ENCODE measurements at regions not wholly inside any gene's neighbourhood (a gene's known extent, or its start where the extent isn't known, plus 50 kb on each side); places are given as distances from the start of the nearest gene placed in this dataset.
"Not testable (repeated sequence)": the region's sequence is repeated elsewhere in the genome, so short reads cannot be mapped to it uniquely, and the experiment has no call there.

GRCh38 chr5:83409776-83410175 is 61.8 kb upstream of the VCAN start:
- in situ Hi-C loops (cut with MboI); intact Hi-C loops (cut with micrococcal nuclease); H3K27me3 ChIP-seq (ENCODE audit: control insufficient read depth in 2 of 2, insufficient read depth in 2 of 2, low read length in 2 of 2); FAIRE-seq; BruUV-seq (replicated peaks); CTCF ChIA-PET (ENCODE audit: low intra/inter-chr PET ratio); H3K4me1 ChIP-seq (replicated peaks in 1 of 2; ENCODE audit: control insufficient read depth in 2 of 2, insufficient read depth in 2 of 2, low read length in 2 of 2); DNase-seq (ENCODE audit: extremely low read depth in 1 of 4, low spot score in 3 of 4); H3K4me2 ChIP-seq (ENCODE audit: insufficient read depth, low read length); H3K9me3 ChIP-seq (replicated peaks; ENCODE audit: control insufficient read depth, insufficient read depth, low read depth, low read length); H3K9ac ChIP-seq (ENCODE audit: insufficient read depth in 1 of 2, low read depth in 2 of 2, low read length in 2 of 2); H2AFZ ChIP-seq (ENCODE audit: low read depth, low read length); ATAC-seq; H3K4me3 ChIP-seq; H3K27ac ChIP-seq (ENCODE audit: extremely low read depth, low read depth, low read length); H3K79me2 ChIP-seq (ENCODE audit: control insufficient read depth, insufficient read depth, low read length); H4K20me1 ChIP-seq (replicated peaks; ENCODE audit: control insufficient read depth, insufficient read depth, low read length); H3K36me3 ChIP-seq (ENCODE audit: control insufficient read depth, insufficient read depth, low read length); H3K9me1 ChIP-seq (ENCODE audit: control insufficient read depth, insufficient read depth, low read length): not testable (repeated sequence)
- 0% methylated on average over 2 of the region's 2 CpGs for WGBS (ENCODE audit: insufficient coverage, low coverage, missing lambda C conversion rate)
- POLR2A ChIA-PET = interaction anchor here (0.7 kb wide), 1 partner anchor 14 kb away, joined by 3 read pairs; no protein-coding TSS in a partner anchor

GRCh38 chr5:83410319-83410718 is 61.2 kb upstream of the VCAN start:
- H3K27ac ChIP-seq (ENCODE audit: extremely low read depth, low read depth, low read length); intact Hi-C loops (cut with micrococcal nuclease); H2AFZ ChIP-seq (ENCODE audit: low read depth, low read length); ATAC-seq; in situ Hi-C loops (cut with MboI); H3K79me2 ChIP-seq (ENCODE audit: control insufficient read depth, insufficient read depth, low read length); FAIRE-seq; H3K4me2 ChIP-seq (ENCODE audit: insufficient read depth, low read length); H3K9me1 ChIP-seq (ENCODE audit: control insufficient read depth, insufficient read depth, low read length); CTCF ChIA-PET (ENCODE audit: low intra/inter-chr PET ratio); H3K9me3 ChIP-seq (replicated peaks; ENCODE audit: control insufficient read depth, insufficient read depth, low read depth, low read length); H3K4me3 ChIP-seq; BruUV-seq (replicated peaks); DNase-seq (ENCODE audit: extremely low read depth in 1 of 4, low spot score in 3 of 4); H3K9ac ChIP-seq (ENCODE audit: insufficient read depth in 1 of 2, low read depth in 2 of 2, low read length in 2 of 2); H4K20me1 ChIP-seq (replicated peaks; ENCODE audit: control insufficient read depth, insufficient read depth, low read length); H3K4me1 ChIP-seq (replicated peaks in 1 of 2; ENCODE audit: control insufficient read depth in 2 of 2, insufficient read depth in 2 of 2, low read length in 2 of 2); H3K36me3 ChIP-seq (ENCODE audit: control insufficient read depth, insufficient read depth, low read length); H3K27me3 ChIP-seq (ENCODE audit: control insufficient read depth in 2 of 2, insufficient read depth in 2 of 2, low read length in 2 of 2): not testable (repeated sequence)
- WGBS (ENCODE audit: insufficient coverage, low coverage, missing lambda C conversion rate) = 2% methylated on average over 3 of the region's 3 CpGs
- POLR2A ChIA-PET = interaction anchor here (0.7 kb wide), 1 partner anchor 13 kb away, joined by 3 read pairs; no protein-coding TSS in a partner anchor
